PC-3 (cell line): ENCODE measurements at regions not wholly inside any gene's neighbourhood (a gene's known extent, or its start where the extent isn't known, plus 50 kb on each side); places are given as distances from the start of the nearest gene placed in this dataset.

ENCODE experiments used
- EZH2 ChIP-seq: fragments of 300-600 bp; sonication (generic); IDR thresholded peaks from one replicate; pipeline ENCODE4 v1.6.1; 2017; ENCODE audit warnings: antibody characterized with exemption, mild to moderate bottlenecking, low read length; ENCODE audit not compliant: unreplicated experiment
- TF ChIP-seq, protein P1 (sequence below): fragments of 300-600 bp; sonication (generic); conservative IDR thresholded peaks from 2 replicates; pipeline ENCODE4 v1.5.1; 2017; ENCODE audit warnings: antibody characterized with exemption, low read depth, mild to moderate bottlenecking, low read length

GRCh38 chr14:85247071-85247470, 282.9 kb upstream of the FLRT2 start:
- TF ChIP-seq, protein P1, sequence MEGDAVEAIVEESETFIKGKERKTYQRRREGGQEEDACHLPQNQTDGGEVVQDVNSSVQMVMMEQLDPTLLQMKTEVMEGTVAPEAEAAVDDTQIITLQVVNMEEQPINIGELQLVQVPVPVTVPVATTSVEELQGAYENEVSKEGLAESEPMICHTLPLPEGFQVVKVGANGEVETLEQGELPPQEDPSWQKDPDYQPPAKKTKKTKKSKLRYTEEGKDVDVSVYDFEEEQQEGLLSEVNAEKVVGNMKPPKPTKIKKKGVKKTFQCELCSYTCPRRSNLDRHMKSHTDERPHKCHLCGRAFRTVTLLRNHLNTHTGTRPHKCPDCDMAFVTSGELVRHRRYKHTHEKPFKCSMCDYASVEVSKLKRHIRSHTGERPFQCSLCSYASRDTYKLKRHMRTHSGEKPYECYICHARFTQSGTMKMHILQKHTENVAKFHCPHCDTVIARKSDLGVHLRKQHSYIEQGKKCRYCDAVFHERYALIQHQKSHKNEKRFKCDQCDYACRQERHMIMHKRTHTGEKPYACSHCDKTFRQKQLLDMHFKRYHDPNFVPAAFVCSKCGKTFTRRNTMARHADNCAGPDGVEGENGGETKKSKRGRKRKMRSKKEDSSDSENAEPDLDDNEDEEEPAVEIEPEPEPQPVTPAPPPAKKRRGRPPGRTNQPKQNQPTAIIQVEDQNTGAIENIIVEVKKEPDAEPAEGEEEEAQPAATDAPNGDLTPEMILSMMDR: no peak
- TF ChIP-seq EZH2: no peak
